ENCODE measurements at regions not wholly inside any gene's neighbourhood (a gene's known extent, or its start where the extent isn't known, plus 50 kb on each side); places are given as distances from the start of the nearest gene placed in this dataset.

GRCh38 chr2:118599141-118599540 lies 248.3 kb downstream of the EN1 start:
- TF ChIP-seq, protein P1, sequence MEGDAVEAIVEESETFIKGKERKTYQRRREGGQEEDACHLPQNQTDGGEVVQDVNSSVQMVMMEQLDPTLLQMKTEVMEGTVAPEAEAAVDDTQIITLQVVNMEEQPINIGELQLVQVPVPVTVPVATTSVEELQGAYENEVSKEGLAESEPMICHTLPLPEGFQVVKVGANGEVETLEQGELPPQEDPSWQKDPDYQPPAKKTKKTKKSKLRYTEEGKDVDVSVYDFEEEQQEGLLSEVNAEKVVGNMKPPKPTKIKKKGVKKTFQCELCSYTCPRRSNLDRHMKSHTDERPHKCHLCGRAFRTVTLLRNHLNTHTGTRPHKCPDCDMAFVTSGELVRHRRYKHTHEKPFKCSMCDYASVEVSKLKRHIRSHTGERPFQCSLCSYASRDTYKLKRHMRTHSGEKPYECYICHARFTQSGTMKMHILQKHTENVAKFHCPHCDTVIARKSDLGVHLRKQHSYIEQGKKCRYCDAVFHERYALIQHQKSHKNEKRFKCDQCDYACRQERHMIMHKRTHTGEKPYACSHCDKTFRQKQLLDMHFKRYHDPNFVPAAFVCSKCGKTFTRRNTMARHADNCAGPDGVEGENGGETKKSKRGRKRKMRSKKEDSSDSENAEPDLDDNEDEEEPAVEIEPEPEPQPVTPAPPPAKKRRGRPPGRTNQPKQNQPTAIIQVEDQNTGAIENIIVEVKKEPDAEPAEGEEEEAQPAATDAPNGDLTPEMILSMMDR (IDR thresholded peaks at IDR 0.05; ENCODE audit: poor library complexity), result no peak
- TF ChIP-seq EZH2 (IDR thresholded peaks at IDR 0.05; ENCODE audit: borderline replicate concordance), result no peak
- no peak for TF ChIP-seq EZH2phosphoT487 (IDR thresholded peaks at IDR 0.05; ENCODE audit: low read depth, severe bottlenecking, unreplicated experiment)

All from hepatocyte (in vitro differentiated cells).